ENCODE measurements at regions not wholly inside any gene's neighbourhood (a gene's known extent, or its start where the extent isn't known, plus 50 kb on each side); places are given as distances from the start of the nearest gene placed in this dataset.

DNA sequence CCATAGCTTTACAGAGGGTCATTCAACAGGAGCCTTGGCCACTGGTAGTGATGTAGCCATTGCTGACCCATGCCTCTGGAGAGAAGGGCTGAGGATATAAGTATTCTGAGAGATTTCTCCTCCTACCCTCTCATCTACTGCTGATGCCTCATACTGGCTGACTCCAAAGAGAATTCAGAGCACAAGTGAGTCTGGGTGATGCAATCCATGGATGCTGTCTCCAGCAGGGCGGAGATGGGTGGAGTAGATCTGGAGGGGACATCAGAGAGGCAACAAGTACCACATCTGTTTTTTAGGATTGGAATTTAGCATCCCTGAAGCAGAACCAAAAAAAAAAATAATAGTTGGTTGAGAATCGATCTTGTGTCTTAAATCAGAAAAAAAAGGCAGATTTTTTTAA, 705.7 kb upstream of the CELF2 start:
- no peaks in the 10 kb centered on the region for H3K9me3 ChIP-seq (replicated peaks in 1 of 11)
- H3K27me3 ChIP-seq, result no peaks in the 10 kb centered on the region
- H3K9ac ChIP-seq, result no peak overlapping the region
- H3K4me1 ChIP-seq, result 0 out of 20 replicates have a peak, but pooled peaks cover 0 to 4% (median 0%) of the 10 kb centered on the region in 10 experiments
- H3K27ac ChIP-seq, result no peak overlapping the region
- no peak overlapping the region for H3K4me3 ChIP-seq
- H3K36me3 ChIP-seq, result no peaks in the 10 kb centered on the region
- 0 out of 22 replicates have a peak, but pooled peaks of 1 of the 11 experiments have one; percentile 14 for TF ChIP-seq Cebpa-rat (IDR thresholded peaks at IDR 0.05)
- H3K4me2 ChIP-seq, result no peak overlapping the region
- H4K20me1 ChIP-seq, result no peaks in the 10 kb centered on the region

- no peaks in the 10 kb centered on the region for H3K27me3 ChIP-seq
- H3K9me3 ChIP-seq (replicated peaks in 1 of 11), result no peaks in the 10 kb centered on the region
- no peak for TF ChIP-seq Cebpa-rat (IDR thresholded peaks at IDR 0.05)
- no peak overlapping the region for H3K4me2 ChIP-seq
- no peak overlapping the region for H3K27ac ChIP-seq
- H3K9ac ChIP-seq, result no peak overlapping the region
- no peaks in the 10 kb centered on the region for H4K20me1 ChIP-seq
- no peaks in the 10 kb centered on the region for H3K36me3 ChIP-seq
- H3K4me3 ChIP-seq, result no peak overlapping the region
- H3K4me1 ChIP-seq, result 0 out of 20 replicates have a peak, but pooled peaks cover 0 to 4% (median 0%) of the 10 kb centered on the region in 10 experiments
These were observed 704.4 kb upstream of the CELF2 start for GRCh38 chr10:10313149-10313835.

GRCh38 chr10:10314626-10315025, 703.0 kb upstream of the CELF2 start:
- Histone ChIP-seq H3K27me3 (no peaks in the 10 kb centered on the region), H3K36me3 (no peaks in the 10 kb centered on the region), H3K4me1 (0 out of 20 replicates have a peak, but pooled peaks cover 0 to 4% (median 0%) of the 10 kb centered on the region in 10 experiments), H3K9me3 (replicated peaks in 1 of 11) (no peaks in the 10 kb centered on the region), H3K4me2 (no peak overlapping the region), H4K20me1 (no peaks in the 10 kb centered on the region), H3K9ac (no peak overlapping the region), H3K27ac (no peak overlapping the region), H3K4me3 (no peak overlapping the region)
- no peak for TF ChIP-seq Cebpa-rat (IDR thresholded peaks at IDR 0.05)

DNA sequence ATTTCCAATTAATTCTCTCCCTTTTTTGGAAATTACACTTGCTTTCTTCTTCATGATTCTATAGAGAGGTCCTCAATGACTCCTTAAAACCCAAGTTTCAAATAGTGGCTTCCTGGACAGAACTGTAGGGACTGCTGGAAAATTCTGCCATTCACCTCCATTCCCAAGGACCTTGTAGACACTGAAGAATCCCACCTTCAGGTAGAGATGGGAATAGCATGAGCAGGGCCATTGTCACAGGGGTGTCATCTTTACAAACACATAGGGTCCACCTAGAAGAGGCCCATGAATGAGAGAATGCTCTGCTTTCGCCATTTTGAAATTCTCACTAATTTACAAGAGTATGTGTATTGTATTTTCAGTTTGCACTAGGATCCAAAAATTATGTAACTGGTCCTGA, 701.7 kb upstream of the CELF2 start:
- no peaks in the 10 kb centered on the region for H3K36me3 ChIP-seq
- no peaks in the 10 kb centered on the region for H4K20me1 ChIP-seq
- 0 out of 20 replicates have a peak, but pooled peaks cover 0 to 4% (median 0%) of the 10 kb centered on the region in 10 experiments for H3K4me1 ChIP-seq
- H3K4me3 ChIP-seq, result no peak overlapping the region
- no peak overlapping the region for H3K27ac ChIP-seq
- no peak overlapping the region for H3K4me2 ChIP-seq
- no peak overlapping the region for H3K9ac ChIP-seq
- TF ChIP-seq Cebpa-rat (IDR thresholded peaks at IDR 0.05), result no peak
- H3K27me3 ChIP-seq, result no peaks in the 10 kb centered on the region
- no peaks in the 10 kb centered on the region for H3K9me3 ChIP-seq (replicated peaks in 1 of 11)

- no peak for TF ChIP-seq Cebpa-rat (IDR thresholded peaks at IDR 0.05)
- Histone ChIP-seq H3K4me2 (no peak overlapping the region), H3K27ac (no peak overlapping the region), H3K9ac (no peak overlapping the region), H4K20me1 (no peaks in the 10 kb centered on the region), H3K27me3 (no peaks in the 10 kb centered on the region), H3K4me1 (0 out of 20 replicates have a peak, but pooled peaks cover 0 to 4% (median 0%) of the 10 kb centered on the region in 10 experiments), H3K9me3 (replicated peaks in 1 of 11) (no peaks in the 10 kb centered on the region), H3K4me3 (no peak overlapping the region), H3K36me3 (no peaks in the 10 kb centered on the region)
These were observed 700.5 kb upstream of the CELF2 start for GRCh38 chr10:10317151-10317550.

- H3K9me3 ChIP-seq (replicated peaks in 1 of 11), result no peaks in the 10 kb centered on the region
- no peak for TF ChIP-seq Cebpa-rat (IDR thresholded peaks at IDR 0.05)
- no peaks in the 10 kb centered on the region for H3K4me1 ChIP-seq
- H3K27ac ChIP-seq, result no peak overlapping the region
- H3K4me3 ChIP-seq, result no peak overlapping the region
- no peak overlapping the region for H3K4me2 ChIP-seq
- no peaks in the 10 kb centered on the region for H4K20me1 ChIP-seq
- no peaks in the 10 kb centered on the region for H3K36me3 ChIP-seq
- H3K27me3 ChIP-seq, result no peaks in the 10 kb centered on the region
- H3K9ac ChIP-seq, result no peak overlapping the region
These were observed 698.8 kb upstream of the CELF2 start for GRCh38 chr10:10318856-10319255.

- Histone ChIP-seq H3K4me2 (no peak overlapping the region), H3K9ac (no peak overlapping the region), H3K27ac (no peak overlapping the region), H3K4me1 (no peaks in the 10 kb centered on the region), H3K36me3 (no peaks in the 10 kb centered on the region), H3K27me3 (no peaks in the 10 kb centered on the region), H4K20me1 (no peaks in the 10 kb centered on the region), H3K4me3 (no peak overlapping the region), H3K9me3 (replicated peaks in 1 of 11) (no peaks in the 10 kb centered on the region)
- TF ChIP-seq Cebpa-rat (IDR thresholded peaks at IDR 0.05), result no peak
These were observed 696.7 kb upstream of the CELF2 start for GRCh38 chr10:10320956-10321355.

- H3K4me3 ChIP-seq, result no peak overlapping the region
- H3K9me3 ChIP-seq (replicated peaks in 1 of 11), result no peaks in the 10 kb centered on the region
- TF ChIP-seq Cebpa-rat (IDR thresholded peaks at IDR 0.05), result no peak
- H3K27ac ChIP-seq, result no peak overlapping the region
- H3K36me3 ChIP-seq, result no peaks in the 10 kb centered on the region
- H3K4me1 ChIP-seq, result no peaks in the 10 kb centered on the region
- H3K27me3 ChIP-seq, result no peaks in the 10 kb centered on the region
- no peak overlapping the region for H3K4me2 ChIP-seq
- no peaks in the 10 kb centered on the region for H4K20me1 ChIP-seq
- no peak overlapping the region for H3K9ac ChIP-seq
These were observed 691.6 kb upstream of the CELF2 start for GRCh38 chr10:10326116-10326515.

DNA sequence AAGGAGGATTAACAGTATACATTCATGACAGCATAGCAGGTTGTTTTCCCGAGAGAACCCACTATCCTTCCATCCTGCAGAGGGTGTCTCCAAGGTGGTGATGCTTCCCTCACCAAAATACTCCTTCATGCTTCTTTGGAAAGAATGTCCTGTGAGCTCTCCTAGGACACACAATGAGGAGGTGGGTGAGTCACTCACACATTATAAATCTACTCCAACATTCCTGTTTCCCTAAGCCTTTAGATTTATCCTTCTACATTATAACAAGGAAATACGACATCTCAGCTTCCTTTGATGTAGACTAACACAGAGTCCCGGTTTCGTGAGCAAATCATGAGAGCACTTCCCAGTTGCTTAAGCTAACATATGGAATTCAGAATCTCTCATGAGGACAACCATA, 689.7 kb upstream of the CELF2 start:
- H3K27me3 ChIP-seq, result no peaks in the 10 kb centered on the region
- H3K27ac ChIP-seq, result no peak overlapping the region
- H4K20me1 ChIP-seq, result no peaks in the 10 kb centered on the region
- no peak for TF ChIP-seq Cebpa-rat (IDR thresholded peaks at IDR 0.05)
- H3K4me3 ChIP-seq, result no peak overlapping the region
- H3K36me3 ChIP-seq, result no peaks in the 10 kb centered on the region
- H3K4me1 ChIP-seq, result peaks cover 0 to 2% (median 0%) of the 10 kb centered on the region in 10 experiments; a peak in 1 of 20 replicates
- H3K9ac ChIP-seq, result no peak overlapping the region
- H3K4me2 ChIP-seq, result no peak overlapping the region
- no peaks in the 10 kb centered on the region for H3K9me3 ChIP-seq (replicated peaks in 1 of 11)

- TF ChIP-seq Cebpa-rat (IDR thresholded peaks at IDR 0.05), result no peak
- no peaks in the 10 kb centered on the region for H3K9me3 ChIP-seq (replicated peaks in 1 of 11)
- no peak overlapping the region for H3K9ac ChIP-seq
- H3K36me3 ChIP-seq, result no peaks in the 10 kb centered on the region
- no peak overlapping the region for H3K27ac ChIP-seq
- peaks cover 0 to 4% (median 0%) of the 10 kb centered on the region in 10 experiments; a peak in 1 of 20 replicates for H3K4me1 ChIP-seq
- no peaks in the 10 kb centered on the region for H3K27me3 ChIP-seq
- H3K4me2 ChIP-seq, result no peak overlapping the region
- no peaks in the 10 kb centered on the region for H4K20me1 ChIP-seq
- no peak overlapping the region for H3K4me3 ChIP-seq
These were observed 687.3 kb upstream of the CELF2 start for GRCh38 chr10:10330418-10330817.
